ENCODE measurements at regions not wholly inside any gene's neighbourhood (a gene's known extent, or its start where the extent isn't known, plus 50 kb on each side); places are given as distances from the start of the nearest gene placed in this dataset.

DNA sequence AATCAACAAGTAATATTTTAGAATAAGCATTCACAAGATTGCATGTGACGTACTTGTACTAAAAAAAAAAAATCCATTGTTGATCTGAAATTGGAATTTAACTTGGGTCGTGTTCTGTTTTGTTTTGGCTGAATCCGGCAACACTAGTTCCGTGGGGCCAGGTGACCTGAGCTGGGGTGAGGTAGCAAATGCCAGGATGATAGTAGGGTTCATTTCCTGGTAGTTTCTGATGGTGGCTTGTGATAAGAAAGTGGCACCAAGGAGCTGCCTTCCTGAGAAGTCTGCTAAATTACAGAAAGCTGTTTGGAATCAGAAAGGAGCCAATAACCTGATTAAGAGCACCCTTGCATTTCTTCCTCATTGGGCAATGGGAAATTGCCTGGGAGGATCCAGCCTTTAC is 126.4 kb upstream of the DLX2 start:
- intact Hi-C loops (cut with micrococcal nuclease): loop anchor here (10.0 kb wide), 1 partner anchor 54 kb away; no protein-coding TSS in a partner anchor

DNA sequence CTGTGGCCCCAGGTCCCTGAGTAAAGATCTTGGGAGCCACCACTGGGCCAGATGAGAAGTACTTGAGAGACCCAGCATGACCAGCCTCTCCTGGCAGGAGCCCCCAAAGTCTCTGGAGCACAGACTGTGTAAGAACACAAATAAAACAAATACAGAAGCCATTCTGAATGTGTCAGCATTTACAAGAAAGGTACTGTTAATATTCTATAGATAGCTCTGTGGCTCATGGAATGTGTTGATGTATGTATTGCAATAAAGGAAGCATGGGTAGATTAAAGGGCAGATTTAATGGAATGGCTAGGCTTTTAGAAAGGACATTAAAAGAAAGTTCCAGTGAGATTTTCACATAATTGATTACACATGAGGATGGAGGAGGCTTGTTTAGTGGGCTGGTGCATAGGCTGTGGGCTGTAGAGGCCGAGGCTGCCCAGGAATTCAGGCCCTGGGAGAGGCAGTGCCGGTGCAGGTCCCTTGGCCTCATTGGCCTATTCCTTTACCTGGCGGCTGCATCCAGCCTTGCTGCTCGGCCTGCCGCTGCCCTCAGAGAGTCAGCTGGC is 127.7 kb upstream of the DLX2 start:
- intact Hi-C loops (cut with micrococcal nuclease): no loop called here

DNA sequence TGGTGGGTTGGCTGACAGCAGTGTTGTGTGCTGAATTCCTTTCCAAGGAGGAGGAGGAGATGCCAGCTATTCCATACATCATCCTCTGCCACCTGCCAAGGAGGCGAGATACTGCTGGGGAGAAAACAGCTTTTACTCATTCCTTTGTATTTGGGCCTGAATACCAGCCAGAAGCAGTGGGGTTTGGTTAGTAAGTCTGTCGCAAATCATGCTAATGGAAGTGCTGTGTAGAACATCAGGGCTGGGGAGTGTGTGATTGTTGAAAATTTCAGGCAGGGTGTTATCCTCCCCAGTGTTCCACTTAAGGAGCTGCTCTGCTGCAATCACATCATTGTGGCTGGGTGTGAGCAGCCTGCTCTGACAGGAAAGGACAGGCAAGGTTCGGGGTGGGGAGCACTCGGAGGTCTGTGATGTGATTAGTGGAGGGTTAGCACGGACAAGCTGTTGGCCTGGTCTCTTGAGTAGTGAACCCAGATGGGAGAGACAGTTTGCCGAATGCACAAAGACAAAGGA is 128.2 kb upstream of the DLX2 start:
- intact Hi-C loops (cut with micrococcal nuclease): no loop called here

DNA sequence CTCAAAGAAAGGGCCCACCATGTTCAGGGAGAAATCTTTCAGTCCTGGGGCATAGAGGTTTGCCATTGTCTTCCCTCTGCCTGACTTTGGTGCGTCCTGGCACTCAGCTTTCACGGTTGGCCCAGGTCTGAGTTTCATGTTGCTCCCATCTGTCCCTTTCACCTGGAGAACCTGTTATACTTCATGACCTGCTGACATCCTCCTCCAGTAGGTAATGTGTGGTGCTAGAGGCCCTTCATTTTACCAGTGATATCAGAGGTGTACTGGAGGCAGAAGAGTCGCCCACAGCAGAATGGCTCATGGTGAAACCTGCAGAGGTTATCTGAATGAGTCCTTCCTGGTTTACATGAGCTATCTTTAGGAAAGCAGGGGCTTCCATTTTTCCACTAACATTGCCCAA is 128.8 kb upstream of the DLX2 start:
- intact Hi-C loops (cut with micrococcal nuclease): no loop called here

DNA sequence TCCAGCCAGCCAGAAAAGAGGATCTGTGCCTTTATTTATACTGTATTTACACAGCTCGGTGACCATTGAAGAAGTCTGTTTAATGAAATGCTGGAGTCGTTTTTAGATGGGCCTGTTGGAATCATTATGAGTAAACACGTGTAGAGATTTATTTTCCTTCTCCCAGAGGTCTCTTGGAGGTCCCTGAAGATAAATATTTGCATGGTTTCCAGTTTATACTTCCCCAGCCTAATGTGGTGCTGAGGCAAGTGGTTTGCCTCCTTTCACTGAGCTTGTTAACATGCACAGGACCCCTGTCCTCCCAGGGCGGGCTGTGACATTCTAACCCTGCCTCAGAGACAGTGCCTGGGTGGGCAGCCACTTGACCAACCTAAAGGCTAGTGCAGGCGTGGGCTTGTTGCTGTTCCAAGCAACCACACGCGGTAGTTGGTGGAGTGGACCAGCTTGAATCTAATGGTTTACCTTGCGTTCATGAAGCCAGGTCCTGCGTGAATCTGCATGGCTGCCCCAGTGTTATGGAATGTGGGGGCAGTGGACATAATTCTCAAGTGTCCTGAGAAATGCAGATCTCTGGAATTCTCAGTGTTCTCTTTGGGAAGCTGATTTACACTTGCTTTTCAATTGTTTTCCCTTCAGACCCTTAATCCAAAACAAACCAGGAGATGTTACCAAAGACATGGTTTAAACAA is 130.2 kb upstream of the DLX2 start:
- intact Hi-C loops (cut with micrococcal nuclease): no loop called here

DNA sequence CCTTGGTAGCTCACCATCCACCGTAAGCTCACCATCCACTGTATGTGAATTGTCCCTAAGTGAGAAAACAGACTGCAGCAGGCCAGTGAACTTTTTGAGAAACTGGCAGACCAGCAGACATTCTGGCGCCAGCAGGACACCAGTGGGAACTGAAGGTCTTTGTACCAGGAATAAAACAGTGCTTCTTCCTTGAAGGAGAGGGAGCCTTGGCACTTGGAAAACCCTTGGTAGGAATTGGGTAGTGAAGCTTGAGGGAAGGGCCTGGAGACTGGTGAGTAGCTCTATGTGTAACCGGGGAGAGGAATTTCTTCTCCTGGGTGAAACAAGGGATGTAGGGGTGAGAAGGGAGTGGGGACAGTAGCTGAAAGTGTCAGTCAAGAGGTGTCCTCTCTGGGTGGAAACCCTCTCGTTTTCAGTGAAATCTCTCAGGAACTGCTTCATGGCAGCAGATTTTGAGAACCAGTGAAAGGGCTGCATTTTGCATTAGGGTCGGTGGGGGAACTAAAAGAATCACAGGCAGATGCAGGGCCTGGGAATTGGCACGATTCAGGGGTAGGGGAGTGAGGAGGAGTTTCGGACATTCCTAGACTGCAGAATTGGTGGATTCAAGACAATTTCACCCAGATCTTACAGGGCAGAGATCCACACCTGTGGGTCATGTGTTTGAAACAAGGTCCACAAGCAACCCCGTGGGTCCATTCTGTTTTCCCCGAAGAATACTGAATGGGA is 131.5 kb upstream of the DLX2 start:
- intact Hi-C loops (cut with micrococcal nuclease): loop anchor here (2.0 kb wide), 1 partner anchor 19 kb away; no protein-coding TSS in a partner anchor

DNA sequence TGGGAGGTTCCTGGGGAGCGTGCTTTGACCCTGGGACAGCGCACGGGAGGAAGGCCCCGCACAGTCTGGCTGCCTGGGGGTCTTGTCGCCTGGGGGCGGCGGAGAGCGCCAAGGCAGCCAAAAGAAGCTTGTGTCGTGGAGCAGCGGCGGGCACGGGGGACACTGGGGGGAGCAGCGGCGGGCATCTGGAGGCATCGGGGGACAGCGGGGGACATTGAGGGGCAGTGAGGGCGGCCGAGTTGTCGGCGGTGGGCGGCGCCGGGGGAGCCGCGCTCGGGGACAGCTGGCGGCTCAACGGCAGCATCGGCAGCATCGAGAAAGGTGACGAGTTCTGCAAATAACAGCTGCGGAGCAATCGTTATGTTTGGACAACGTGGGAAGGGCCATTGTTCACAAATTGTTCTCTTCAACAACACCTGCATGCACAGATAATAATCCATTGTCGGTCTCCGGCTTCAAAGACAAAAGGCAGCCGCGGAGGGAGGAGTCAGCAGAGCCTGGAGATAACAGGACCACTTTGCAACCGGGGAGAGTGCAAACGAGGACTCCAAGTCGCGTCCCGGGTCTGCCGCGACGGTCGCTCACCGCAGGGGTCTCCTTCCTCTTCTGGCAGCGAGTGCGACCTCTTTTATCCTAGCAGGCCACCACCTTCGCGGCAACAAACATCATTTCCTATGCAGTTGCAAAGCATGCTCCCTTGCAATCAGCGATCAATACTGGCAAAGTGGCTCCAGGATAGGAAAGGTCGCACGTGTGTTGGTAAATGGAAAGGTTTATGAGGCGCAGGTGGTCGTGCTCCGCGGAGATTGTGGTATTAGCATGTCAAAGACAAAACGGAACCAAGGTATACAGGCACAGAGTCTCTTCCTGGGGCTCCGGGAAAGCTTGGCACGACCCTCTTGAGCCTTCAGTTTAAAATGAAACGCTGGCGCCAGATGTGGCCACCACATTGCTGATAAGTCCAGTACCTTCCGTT is 132.3 kb upstream of the DLX2 start:
- intact Hi-C loops (cut with micrococcal nuclease): loop anchor here (2.0 kb wide), 1 partner anchor 18 kb away; no protein-coding TSS in a partner anchor

DNA sequence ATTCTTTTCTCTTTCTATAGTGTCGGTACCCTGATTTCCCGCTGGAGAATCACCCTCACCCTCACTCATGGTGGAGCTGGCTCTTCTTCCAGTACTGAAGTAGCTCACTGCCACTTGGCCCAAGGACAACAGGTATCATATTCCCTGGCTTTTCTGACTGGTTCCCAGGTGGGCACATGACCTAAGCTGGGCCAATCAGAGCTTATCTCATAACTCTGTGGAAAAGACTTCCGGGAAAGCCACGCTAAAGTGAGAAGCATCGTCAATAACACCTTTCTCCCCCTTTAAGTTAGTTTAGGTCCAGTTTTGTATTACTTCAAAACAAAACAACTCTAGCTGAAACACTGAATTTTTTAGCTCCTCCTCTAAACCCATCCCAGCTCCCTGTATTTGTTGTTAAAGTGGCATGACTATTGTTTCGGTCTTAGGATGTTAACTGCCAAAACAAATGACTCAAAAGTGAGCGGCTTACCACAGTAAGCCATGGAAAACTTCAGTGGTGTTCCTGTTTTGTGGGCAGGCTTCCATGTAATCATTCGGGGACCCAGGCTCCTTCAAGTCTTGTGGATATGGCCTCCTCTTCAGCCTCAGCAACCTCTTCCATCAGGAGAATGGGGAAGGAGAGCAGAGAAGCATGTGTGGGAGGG is 137.4 kb upstream of the DLX2 start:
- intact Hi-C loops (cut with micrococcal nuclease): no loop called here

DNA sequence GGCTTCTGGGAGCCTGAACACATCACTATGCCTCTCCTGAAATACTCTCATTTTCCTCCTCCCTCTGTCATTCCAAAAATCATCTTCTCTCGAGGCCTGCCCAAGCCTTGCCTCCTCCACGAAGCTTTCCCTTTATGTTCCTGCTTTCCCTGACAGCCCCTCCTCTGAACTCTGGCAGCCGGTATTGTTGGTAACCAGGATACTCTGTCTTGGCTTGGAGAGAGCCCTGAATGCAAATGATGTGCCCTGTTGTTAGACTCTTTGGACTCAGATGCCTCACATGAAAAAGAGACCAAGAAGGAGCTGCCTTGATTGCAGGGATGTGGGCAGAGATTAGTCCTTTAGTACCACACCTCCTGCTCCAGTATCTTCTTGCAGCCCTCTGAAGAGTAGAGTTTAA is 138.5 kb upstream of the DLX2 start:
- intact Hi-C loops (cut with micrococcal nuclease): no loop called here

DNA sequence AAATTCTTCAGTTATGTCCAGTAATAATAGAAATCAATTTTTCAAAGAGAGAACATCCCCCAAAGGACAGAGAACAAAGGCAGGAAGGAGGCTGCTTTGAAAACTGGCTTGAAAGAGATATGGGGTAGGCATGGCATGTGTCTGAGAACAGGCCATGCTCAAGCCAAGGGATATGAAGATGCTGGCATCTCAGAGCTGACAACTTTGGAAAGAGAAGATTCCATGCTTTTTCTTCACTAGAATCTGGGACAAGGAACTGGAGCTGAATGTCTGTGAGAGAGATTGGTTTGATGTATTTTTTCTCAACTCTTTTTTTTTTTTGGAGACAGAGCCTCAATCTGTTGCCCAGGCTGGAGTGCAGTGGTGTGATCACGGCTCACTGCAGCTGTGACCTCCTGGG is 139.8 kb upstream of the DLX2 start:
- intact Hi-C loops (cut with micrococcal nuclease): no loop called here

DNA sequence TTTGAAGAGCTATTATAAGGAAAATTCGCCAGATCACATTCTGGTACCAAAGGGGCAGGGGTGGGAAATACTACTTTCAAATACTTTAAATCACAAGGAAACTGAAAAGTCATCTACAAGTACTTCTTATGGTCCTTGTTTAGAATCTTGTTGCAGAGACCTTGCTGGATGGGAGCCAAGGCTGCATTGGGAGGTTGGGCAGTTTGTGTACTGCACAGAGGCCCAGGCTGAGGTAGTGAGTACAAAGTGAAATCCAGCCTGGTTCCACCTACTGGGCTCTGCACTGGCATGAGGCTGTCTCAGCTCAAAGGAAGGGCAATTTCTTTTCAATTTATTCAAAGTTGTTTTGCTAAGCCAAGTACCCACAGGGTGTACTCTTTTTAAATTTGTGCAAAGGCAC is 140.3 kb upstream of the DLX2 start:
- intact Hi-C loops (cut with micrococcal nuclease): no loop called here

DNA sequence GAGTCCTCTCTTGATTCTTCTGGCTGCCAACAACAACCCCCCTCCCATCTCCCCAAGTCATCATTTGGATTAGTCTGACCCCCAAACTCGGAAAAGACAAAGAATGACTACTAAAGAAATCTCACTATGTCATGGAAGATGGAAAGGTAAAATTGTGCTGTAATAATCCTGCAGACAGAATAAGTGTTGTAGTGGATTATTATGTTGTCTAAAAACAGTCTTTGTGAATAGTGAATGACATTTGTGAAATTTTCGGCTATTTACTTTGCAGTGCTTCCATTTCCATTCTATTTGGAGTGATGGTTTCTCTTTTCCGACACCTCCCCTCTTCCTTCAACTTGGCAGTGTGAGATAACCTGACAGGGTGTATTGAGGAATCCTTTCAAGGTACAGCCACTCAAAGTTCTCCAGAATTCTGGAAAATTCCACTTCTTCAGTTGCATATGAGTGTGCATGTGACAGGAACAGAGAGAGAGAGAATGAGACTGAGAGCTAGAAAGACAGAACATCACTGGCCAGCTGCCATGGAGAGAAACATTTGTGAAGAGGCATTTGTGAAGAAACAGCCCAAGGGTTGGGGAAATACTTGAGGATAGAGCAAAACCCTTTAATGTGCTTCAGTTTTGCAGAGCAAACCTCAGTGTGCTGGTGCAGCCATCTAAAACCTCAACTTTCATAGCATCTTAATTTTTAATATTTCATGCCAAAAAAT is 141.9 kb upstream of the DLX2 start:
- intact Hi-C loops (cut with micrococcal nuclease): no loop called here

DNA sequence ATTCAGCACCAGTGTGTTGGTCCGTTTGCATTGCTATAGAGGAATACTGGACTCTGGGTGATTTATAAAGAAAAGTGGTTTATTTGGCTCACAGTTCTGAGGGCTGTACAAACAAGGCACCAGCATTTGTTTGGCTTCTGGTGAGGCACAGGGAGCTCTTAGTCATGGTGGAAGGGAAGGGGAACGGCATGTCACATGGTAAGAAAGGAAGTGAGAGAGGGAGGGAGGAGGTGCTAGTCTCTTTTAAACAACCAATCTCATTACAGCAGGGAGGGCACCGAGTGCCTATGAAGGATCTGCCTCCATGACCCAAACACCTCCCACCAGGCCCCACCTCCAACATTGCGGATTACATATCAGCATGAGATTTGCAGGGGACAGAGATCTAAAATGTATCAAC is 143.9 kb upstream of the DLX2 start:
- intact Hi-C loops (cut with micrococcal nuclease): no loop called here

DNA sequence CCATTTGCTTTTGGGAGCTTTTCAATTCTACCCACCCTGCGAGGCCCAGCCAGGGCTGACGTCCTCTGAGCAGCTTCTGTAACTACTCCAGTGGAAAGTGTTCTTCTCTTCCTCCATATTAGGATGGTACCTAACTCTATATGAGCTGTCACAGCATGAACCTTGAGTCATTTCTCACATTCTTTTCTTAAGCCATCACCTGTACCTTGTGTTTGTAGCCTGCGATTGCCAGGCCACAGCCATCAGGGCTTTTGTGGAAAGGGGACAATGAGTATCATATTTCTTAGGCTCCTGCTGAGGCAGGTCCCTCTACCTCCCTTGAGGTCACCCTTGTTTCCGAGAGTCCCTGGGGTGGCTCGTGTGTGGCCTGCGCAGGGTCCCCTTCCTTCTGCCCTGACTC is 144.5 kb upstream of the DLX2 start:
- intact Hi-C loops (cut with micrococcal nuclease): no loop called here

DNA sequence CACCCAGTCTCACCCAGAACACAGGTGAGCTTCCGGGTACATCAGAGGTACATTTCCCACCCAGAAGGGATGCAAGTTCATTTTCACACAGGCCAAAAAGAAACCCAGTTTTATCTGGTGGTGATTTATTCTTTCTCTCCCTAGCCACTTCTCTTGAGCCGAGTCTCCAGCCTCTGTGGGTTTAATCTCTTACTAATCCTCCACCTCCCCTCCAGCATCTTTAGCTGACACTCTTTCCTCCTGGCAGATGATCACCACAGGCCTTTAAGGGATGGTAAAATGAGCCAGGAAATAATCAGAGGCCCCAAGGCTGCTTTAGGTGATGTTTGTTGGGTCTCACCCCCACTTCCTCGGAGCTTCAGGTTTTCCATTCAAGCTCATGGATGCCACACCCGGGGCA is 145.7 kb upstream of the DLX2 start:
- intact Hi-C loops (cut with micrococcal nuclease): no loop called here

DNA sequence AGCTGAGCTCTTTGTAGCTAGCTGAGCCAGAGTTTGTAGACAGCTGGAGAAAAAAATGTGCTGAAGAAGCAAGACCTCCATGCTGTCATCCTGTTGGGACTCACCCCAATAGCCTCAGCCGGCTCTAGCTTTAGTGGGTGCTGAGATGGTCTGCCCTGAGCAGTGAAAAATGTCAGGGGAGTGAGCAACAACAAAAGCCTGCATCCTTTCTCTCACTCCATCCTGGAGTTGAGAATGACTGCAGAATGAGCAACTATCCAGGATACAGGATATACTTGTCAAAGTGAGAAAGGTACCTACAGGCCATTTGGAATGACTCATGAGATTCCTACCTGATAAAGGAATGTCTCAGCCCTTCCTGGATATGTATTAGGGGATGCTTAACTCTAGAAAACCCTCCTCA is 146.1 kb upstream of the DLX2 start:
- intact Hi-C loops (cut with micrococcal nuclease): no loop called here

DNA sequence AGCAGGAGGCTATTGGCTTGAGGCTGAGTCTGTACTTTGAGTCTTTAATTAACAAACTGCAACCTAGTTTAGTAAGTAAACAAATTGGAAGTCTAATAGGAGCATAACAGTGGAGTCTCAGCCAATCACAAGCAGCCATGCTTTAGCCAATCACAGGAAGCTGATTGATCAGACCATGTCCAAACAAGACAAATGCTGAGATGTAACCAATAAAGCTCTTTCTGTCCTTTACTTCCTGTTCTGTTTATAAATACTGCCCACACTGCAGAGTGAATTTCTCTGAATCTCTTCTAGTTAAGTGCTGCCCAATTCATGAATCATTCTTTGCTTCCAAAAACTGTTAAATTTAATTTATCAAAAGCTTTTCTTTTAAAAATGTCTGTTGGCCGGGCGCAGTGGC is 146.6 kb upstream of the DLX2 start:
- intact Hi-C loops (cut with micrococcal nuclease): no loop called here

DNA sequence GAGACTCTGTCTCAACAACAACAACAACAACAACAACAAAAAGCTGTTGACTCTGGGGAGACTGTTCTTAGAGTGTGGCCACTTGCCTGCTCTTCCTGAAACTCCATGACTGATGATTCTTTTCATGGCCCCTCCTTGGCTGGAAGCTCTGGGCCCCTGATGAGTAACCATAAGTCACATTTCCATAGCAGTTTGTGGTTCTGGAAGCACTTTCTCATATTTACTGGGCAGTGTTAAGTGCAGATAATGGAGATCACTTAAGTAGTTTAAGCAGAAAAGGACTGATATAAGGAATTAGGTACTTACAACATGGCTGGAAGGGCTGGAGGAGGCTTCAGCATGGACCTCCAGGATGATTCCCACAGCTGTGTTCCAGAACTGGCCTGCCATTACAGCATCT is 147.3 kb upstream of the DLX2 start:
- intact Hi-C loops (cut with micrococcal nuclease): no loop called here

DNA sequence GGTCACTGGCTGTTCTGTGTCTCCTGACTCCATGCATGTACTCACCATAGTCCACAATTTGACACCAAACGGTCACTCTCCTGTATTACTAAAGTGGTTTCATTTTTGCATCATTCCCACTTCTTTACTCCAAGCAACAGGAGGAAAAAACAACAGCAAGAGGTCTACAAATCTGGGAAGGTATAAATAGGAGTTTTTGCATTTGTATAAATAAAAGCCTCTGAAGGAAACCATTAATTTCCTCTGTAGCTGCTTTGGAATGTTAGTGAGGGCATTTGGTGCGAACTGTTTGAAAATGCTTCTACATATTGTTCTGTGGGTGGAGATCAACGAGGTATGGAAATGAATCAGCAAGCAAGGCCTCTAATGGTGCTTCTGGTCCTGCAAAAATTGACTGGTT is 148.5 kb upstream of the DLX2 start:
- intact Hi-C loops (cut with micrococcal nuclease): no loop called here

DNA sequence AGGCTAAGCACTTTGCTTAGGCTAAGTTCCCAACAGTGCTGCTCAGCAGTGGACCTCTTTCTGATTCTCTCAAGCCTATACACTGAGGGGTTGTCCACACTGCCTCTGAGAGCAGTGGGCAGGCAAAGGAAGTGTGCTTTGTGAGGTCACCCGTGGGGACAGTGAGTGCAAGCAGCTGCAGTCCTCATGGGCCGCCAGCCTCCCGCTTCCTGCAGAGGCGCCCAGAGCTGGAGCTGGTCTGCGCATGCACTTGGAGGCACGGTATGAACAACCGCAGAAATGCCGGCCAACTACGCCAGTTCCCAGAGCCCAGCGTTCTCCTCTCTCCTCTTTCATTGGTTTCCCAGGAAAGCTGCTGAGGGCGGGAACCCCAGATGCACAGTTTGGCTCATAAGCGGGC is 149.5 kb upstream of the DLX2 start:
- intact Hi-C loops (cut with micrococcal nuclease): loop anchor here (2.0 kb wide), 1 partner anchor 17 kb away; no protein-coding TSS in a partner anchor
